IPS DF 4.7 (cell line): ENCODE measurements at regions not wholly inside any gene's neighbourhood (a gene's known extent, or its start where the extent isn't known, plus 50 kb on each side); places are given as distances from the start of the nearest gene placed in this dataset.

Experiments
- DNase-seq: peaks from one replicate; pipeline ENCODE4 v3.0.0-alpha.2; 2013; ENCODE audit warnings: low spot score; ENCODE audit errors: extremely low read depth

DNA sequence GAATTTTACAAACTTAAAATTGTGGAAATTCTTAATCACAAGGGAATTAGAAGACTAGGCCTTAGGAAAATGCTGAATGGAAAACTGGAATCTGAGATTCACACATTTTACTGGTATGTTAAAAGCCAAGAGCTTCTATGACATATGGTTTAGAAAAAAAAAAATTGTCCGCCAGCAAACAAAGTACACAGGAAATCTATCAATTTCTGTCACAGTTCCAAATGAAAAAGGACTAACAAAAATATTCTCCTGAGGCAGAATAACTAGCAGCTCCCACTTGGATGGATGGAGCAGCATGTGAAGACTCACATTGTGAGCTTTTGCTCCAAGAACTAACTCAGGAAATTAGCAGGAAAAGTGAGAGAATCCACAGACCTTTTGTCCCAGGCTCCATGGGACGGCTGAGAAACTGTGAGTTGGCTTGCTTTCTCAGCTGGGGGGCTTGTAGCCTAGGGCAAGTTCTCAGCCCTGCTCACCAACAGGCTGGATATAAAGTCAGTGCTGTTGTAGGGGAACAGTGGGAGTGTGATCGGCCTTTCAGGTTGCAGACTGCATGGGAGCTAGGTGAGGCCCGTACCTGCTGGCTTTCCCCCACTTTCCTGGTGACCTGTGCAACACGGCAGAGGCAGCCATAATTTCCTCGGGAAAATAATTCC lies 731.1 kb upstream of the SGO1 start:
- DNase-seq: no peak

DNA sequence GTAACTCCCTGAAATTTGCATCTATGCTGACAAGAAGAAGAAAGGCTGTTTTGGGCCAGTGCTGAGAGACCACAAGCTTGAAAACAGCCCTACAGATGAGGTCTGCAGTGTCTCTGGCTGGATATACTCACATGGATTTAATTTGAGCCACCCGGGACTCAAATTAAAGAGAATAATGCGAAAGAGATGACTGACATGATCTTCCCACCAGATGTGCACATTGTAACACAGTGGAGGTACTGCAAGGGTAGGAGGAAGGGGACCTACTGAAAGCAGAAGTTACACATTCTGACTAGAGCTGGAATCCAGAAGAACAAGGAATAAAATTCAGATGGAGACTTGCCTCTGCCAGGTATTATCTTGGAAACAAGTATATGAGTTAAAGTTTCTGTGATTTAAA lies 728.3 kb upstream of the SGO1 start:
- no peak for DNase-seq

DNA sequence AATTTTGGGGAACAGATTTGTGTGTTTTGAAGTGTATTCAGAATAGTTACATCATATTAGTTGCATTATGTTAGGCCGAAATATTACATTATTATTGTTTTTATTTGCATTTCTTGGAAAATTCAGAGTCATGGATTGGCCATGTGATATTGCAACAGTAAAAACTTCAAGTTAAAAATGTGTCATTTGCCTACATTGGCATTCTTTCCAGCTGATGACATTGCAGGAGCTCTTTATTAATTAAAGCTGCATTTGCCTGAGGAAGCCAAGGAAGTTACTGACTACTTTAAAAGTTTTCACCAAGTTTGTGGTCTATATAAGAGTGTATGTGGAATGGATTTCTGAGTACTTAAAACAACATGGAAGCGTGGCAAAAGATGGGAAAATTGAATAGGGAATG lies 726.4 kb upstream of the SGO1 start:
- DNase-seq: no peak

DNA sequence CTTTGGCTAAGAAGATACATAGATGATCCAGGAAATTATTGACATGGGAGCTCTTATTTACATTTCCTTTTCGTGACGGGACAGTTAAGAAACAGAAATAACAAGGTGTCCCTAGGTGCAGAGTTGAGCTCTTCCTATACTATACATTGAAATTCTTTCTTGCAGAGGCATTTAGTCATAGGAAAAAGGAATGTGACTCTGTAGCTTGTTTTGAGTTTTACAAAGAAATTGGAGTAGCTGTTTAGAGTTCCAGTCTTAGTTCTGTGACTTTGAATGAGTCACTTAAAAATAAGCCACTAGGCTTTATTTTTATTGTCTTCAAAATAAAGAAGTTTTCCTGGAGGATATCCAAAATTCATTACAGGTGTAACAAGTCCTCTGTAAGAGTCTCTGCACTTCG lies 723.5 kb upstream of the SGO1 start:
- no peak for DNase-seq

DNA sequence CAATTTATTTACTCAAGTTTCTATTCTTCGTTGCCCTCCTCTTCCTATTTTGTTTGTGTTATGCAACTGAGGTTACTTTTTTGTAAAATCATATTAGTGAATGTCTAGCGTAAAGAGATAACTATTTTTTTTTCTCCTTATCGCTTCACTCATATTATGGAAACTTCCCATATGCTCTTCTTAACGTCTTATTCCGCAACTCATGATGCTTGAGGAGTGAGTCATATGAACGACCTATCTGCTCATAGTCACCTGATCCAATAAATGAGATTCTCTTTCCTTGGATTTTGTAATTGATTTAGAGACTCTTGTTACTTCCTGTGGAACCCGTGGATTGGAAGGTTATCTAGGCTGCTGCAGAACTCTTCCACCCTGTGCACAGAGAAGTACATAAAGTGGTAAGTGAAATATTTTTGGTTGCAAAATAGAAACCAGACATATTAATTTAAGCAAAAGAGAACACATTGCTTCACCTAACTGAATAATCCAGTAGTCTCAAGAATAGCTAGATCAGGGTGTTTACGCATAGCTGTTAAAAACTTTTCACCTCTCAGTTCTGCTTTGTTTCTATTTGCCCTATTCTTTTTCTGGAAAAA lies 719.3 kb upstream of the SGO1 start:
- DNase-seq: no peak

DNA sequence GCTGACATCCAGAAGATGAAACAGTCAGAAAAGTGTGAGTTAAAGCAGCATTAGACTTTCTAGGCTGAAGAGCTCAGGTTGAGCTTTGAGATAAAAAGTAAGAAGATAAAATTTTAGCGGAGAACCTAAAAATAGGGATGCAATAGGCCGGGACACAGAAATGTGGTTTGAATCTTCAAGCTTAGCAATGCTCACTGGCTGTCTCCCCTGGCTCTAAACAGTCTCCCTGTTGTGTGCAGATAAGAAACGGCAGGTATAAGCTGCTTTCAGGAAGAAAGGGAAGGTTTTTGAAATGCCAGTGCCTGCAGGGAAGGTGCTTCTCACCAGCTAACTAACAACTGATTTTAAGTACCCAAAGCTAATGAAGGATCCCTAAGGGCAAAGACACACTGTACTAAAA lies 718.7 kb upstream of the SGO1 start:
- DNase-seq: no peak

DNA sequence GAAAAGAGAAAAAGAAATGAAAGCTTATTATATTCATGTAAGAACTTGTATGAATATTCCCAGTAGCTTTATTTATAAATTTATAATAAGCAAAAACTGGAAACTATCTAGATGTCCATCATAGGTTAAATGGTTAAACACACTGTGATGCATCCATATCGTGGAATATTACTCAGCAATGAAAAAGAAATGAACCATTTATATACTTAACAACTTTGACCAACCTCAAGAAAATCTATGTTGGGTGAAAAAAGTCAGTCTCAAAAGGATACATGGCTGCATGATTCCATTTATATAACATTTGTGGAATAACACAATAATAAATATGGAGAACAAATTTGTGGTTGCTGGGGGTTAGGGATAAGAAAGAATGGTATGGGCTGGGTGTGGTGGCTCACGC lies 713.0 kb upstream of the SGO1 start:
- DNase-seq: no peak

DNA sequence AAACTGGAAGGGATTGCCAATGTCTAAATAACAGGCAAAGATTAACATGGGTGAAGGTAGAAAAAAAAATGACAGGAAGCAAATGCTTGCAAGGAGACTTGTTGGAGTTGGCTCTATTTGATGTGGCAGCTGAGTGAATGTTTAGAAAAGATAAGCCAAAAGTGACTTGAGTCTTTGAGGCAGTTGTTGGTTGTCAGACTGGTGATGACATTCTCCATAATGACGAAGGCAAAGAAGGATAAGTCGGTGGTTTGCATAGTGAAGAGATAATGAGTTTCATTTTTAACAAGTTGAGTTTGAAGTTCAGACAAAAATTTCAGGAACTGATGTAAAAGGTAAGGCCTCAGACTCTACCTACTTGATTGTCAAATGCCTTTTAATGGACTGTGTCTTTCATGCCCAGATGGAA lies 704.1 kb upstream of the SGO1 start:
- DNase-seq: no peak

DNA sequence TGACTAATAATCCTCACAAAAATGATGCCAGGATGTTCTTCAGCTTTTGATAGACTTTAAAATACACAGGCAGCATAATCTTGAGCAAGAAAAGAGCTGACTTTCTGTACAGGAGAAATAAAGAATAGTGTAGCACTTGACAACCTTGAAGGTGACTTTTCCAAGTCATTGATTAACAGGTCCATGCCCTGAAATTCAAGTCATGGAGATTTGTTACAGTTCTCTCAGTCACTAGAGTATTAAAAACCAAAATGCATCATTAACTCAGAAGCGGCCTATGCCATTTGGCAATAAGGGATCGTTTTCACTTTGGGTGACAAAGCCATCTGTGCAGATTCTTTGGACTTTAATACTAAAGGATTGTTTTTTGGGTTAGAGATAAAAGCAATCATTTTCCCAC lies 692.7 kb upstream of the SGO1 start:
- no peak for DNase-seq

DNA sequence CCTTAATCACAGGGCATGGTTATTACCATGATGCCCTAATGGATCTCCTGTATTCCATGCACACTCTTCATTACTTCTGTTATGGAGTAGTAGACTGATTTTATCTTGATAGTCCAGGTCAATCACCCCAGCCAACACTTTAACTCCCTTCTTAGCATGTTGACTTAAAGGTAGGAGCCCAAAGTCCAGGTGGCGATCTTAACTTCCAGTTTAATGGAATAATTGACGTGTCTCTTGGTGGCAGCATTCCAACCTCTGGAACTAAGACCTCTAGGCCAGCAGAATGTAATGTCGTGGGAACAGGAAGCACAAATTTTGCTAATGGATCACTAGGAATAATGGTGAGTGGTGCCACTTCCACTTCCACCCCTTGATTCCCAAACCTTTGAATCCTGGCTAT lies 687.2 kb upstream of the SGO1 start:
- no peak for DNase-seq

DNA sequence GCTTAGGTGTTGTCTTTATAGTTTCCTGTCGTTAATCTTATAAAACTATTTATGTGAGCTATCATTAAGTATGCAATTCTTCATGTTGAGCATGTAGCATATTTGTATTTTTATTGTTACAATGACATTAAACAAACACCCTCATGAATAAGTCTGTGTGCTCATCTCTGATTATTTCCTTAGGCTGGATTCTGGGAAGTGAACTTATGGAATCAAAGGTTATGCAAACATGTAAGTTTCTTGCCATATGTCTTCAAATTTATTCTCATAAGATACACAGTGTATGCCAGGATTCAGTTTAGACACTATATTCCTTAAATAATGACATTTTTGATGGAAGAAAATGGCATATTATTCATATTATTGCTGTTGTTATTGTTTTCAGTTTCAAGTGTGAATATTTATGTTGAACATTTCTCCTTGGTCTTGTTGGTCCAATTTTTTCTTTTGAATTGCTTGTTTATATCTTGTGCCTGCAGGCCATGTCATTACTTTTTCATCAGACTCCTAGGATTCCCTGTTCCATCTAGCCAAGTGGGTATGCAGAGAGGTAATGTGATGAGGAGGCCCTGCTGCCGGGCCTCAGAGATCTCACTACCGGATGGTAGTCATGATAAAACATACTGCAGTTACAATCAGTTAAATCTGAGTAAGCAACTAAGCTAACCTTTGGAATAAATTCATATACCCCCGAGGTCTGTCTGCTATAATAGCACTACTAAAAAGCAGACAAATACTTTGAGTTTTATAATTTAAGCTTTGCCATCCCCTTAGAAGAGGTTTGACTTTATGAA lies 684.3 kb upstream of the SGO1 start:
- no peak for DNase-seq

DNA sequence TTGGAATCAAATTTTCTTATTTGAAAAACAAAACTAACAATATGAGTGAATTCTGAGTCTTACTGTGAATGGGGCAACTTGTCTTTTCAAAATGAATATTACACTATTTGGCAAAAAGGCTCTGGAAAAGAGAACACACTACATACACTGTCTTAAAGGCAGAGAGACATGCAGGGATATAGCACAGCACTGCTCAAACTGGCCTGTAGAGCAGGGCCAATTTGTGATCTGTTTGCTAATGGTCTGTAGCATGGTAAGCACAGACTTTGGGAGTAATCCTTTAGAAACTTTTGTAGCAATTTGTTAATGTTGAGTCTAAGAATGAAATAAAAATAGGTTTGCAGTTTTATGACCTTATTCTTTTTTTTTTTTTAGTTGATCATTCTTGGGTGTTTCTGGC lies 679.8 kb upstream of the SGO1 start:
- no peak for DNase-seq

DNA sequence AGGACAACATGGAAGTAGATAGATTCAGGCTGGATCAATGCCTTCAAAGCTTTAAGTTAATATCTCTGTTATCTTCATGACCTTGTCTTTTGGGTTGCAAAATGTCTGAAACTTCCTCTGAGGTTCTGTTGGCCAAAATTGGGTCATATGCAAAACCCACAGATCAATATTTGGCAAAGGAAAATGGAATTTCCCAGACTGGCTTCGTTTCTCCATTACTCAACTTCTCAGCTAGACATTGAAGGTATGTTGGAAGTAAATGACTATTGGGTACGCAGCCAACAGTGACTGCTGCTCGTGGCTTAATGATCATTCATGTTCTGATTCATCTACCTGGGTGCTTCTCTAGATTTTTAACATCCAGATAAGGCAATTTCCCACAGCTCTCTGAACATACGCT lies 675.4 kb upstream of the SGO1 start:
- DNase-seq: no peak

DNA sequence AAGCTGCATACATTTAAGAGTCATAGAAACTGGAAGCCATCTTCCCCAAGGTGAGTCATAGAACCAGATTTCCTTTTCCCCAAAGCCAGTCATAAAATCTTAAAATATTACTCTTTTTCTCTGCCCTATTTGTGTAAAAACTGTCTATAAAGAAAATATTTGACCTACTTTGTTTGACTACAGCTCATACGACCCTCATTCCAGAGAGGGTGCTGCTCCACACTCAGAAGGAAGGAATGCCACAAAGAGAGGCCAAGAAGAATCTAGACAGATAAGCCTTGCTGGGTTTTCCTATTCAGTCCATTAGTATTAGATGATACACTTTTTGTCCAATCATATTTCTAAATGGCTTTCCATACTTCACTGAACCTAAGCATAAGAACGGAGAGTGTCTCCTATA lies 671.6 kb upstream of the SGO1 start:
- no peak for DNase-seq

DNA sequence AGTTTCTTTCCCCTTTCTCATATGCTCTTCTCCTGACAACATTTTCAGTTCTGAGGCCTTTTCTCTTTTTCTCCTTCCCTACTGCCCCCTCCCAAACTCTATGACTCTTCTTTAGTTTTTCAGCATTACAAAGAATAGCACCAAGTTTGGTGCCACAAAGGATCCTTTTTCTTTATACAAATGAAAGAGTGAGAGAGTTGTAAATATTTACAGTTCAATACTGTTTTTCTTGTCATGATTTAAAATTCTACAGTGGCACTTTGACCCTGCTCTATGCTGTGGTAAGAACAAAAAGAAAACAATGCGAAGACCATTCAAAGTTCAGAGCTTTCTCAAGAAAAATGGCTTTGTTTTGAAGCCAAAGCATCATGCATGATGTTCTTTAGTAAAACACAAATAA lies 667.9 kb upstream of the SGO1 start:
- DNase-seq: no peak

DNA sequence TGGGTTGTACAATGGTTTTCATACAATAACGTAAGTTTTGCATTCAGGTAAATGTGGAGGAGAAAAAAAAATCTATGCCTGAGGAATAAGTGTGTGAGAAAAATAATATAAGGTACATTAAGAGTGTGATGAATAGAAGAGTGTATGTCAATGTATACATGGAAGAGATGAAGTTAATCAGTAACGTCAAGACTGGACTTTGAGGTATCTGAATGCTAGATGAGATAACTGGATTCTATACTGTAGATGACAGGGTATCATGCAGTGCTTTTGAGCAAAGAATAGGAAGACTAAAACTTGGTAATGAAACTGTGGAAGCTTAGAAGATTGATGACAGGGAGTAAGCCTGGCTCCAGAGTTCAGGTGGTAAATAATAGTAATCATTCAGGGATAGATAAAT lies 666.7 kb upstream of the SGO1 start:
- no peak for DNase-seq

DNA sequence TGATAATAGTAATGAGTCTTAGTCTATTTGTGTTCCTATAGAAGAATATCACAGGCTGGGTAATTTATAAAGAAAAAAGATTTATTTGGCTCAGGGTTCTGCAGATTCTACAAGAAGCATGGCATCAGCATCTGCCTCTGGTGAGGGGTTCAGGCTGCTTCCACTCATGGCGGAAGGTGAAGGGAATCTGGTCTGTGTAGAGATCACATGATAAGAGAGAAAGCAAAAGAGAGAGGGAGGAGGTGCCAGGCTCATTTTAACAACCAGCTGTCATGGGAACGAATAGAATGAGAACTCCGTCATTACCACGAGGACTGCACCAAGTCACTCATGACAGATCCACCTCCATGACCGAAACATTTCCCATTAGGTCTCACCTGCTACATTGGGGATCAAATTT lies 664.0 kb upstream of the SGO1 start:
- no peak for DNase-seq

DNA sequence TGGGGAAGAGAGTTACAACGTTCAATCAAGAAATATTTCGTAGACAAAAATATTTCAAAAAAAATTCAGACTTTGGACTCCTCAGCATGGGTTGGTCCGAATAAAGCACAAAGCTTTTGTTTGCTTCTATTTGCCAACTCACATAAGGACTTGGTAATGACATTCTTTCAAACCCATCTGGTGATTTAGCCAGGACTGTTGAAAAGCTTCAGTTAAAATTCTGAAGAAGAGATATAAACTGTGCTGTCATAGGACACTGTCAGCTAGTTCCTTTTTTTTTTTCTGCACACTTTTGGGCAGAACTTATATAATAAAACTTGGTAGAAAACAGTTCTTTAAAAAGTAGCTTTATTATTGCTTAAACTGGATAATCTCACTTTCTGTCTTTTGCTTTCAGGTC lies 660.8 kb upstream of the SGO1 start:
- DNase-seq: no peak

DNA sequence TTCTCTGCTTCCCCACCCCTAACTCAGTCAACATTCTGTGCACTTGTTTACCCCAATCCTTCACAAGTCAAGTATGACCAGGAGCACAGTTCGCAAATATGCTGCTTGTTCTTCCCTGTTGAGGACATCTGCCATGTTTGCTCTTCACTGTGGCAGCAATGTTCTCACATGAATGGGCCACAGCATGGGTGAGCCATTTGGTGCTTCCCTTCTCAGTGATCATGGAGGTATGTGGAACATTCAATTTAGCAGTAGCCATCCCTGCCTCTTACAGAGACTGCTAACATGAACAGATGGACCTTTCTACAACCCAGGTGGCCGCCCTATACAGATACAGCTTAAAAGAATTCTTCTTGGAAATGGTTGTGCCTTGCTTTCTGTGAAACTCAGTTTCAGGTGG lies 660.1 kb upstream of the SGO1 start:
- DNase-seq: no peak

DNA sequence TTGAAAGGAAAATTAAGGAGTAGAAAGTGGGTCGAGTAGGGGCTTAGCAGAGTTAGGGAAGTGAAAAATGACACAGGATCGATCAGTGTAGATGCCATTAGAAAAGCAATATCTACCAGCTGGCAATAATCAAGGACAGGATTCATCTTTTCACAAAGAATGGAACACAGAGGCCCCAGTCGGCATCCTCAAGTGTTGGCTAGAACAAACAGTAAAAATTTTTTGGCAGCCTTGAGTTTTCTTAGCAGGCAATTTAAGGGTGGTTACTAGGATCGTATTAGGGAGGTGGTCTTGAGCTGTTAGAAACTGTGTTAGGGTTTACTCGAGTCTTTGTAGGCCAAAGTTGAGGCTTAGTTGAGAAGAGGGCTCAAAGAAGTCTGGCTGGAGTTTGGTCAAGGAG lies 658.8 kb upstream of the SGO1 start:
- DNase-seq: no peak

DNA sequence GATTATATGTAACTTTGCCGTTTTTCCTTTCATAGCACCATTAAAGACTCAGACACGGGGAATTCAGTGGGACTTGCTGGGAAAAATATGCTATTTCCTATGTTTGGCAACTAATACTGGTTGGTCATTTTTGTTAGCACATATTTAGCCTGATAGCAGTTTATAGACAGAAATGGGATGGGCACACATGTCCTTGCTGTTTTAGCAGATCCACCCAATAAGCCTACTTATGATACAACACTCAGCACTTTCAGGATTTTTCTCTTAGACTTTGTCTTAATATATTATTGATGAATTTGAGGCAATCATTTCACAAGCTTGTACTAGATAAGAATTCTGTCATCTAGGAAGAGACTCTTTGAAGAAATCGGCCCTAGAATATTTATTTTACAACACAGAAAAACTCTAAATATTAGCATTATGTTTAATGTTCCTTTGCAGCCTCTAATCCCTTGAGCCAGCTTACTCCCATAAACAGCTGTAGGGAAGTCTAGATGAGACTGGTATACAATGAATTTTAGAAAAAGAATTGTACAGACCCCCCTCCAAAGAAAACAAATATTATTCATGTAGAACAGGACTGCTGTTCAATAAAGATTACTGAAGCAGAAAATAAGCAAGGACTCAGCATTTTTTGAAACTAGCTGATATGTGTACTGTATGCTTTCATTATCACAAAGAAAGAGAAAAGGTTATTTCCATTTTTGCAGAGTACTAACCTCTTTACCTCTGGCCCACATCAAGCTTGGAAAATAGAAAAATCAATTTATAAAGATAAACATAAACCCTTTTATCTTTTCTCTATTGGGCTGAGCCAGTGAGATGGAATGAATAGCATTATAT lies 656.8 kb upstream of the SGO1 start:
- DNase-seq: no peak

DNA sequence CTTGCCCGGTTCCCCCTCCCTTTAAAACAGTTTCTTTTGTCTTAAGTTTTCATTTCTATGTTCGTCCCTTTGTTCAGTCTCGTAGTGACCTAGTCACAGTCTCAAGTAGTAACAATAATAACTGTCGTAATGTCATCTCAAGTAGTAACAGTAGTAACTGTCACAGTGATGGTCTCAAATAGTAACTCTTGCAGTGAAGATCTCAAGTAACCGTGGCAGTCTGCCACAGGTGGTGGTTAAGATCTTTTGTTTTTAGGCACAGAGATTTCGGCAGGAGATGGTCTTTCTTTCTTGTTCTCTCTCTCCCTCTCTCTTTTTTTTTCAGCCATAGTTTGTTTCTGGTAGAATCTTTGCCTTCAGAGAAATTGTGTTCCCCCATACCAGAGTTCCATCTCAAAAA lies 656.0 kb upstream of the SGO1 start:
- no peak for DNase-seq
